Liver (tissue), 3 donors: ENCODE measurements at regions not wholly inside any gene's neighbourhood (a gene's known extent, or its start where the extent isn't known, plus 50 kb on each side); places are given as distances from the start of the nearest gene placed in this dataset.

Experiments used
- CTCF ChIP-seq: fragments of 150-350 bp; IDR thresholded peaks from 2 replicates; pipeline ENCODE4 v1.5.1; 2017; ENCODE audit warnings: improper control_type of control experiment, low read depth, low read length; ENCODE audit not compliant: missing input control
- EGR1 ChIP-seq, 2 donors: IDR thresholded peaks; 2 replicates each; pipeline ENCODE4 v1.6.1; 2016 to 2018; ENCODE audit warnings: antibody characterized with exemption in 2 of 2, low read depth in 2 of 2
- FOXA1 ChIP-seq: IDR thresholded peaks from 2 replicates; pipeline ENCODE4 v1.6.1; 2016; ENCODE audit warnings: antibody characterized with exemption
- GABPA ChIP-seq, 2 donors: IDR thresholded peaks in 1 of 2; conservative IDR thresholded peaks in 1 of 2; 2 replicates each; pipeline ENCODE4 v1.6.1; 2016; ENCODE audit warnings: antibody characterized with exemption in 2 of 2, mild to moderate bottlenecking in 1 of 2, moderate library complexity in 1 of 2
- MAX ChIP-seq: IDR thresholded peaks from 2 replicates; pipeline ENCODE4 v1.6.1; 2016; ENCODE audit warnings: antibody characterized with exemption
- REST ChIP-seq: IDR thresholded peaks from 2 replicates; pipeline ENCODE4 v1.6.1; 2016; ENCODE audit warnings: antibody characterized with exemption, mild to moderate bottlenecking
- RXRA ChIP-seq, 2 donors: IDR thresholded peaks; 2 replicates each; pipeline ENCODE4 v1.6.1; 2017 to 2018; ENCODE audit warnings: antibody characterized with exemption in 2 of 2, mild to moderate bottlenecking in 1 of 2
- TAF1 ChIP-seq: conservative IDR thresholded peaks from 2 replicates; pipeline ENCODE4 v1.6.1; 2016; ENCODE audit warnings: antibody characterized with exemption, mild to moderate bottlenecking
- YY1 ChIP-seq: IDR thresholded peaks from 2 replicates; pipeline ENCODE4 v1.6.1; 2016; ENCODE audit warnings: antibody characterized with exemption, mild to moderate bottlenecking
- ZBTB33 ChIP-seq: IDR thresholded peaks from 2 replicates; pipeline ENCODE4 v1.6.1; 2016; ENCODE audit warnings: antibody characterized with exemption
- donor health status: healthy.
- donor health status: healthy.

GRCh38 chr13:72384186-72384823, 343.1 kb downstream of the MZT1 start:
- no peak for TF ChIP-seq TAF1
- no peak for TF ChIP-seq YY1
- no peak for TF ChIP-seq CTCF
- TF ChIP-seq FOXA1, result no peak
- no peak for TF ChIP-seq EGR1 (IDR thresholded peaks at IDR 0.05; ENCODE audit: low read depth in 2 of 2)
- TF ChIP-seq MAX, result no peak
- no peak for TF ChIP-seq ZBTB33
- TF ChIP-seq GABPA (IDR thresholded peaks at IDR 0.05 in 1 of 2, conservative IDR thresholded peaks at IDR 0.05 in 1 of 2), result no peak
- no peak for TF ChIP-seq REST
- TF ChIP-seq RXRA (IDR thresholded peaks at IDR 0.05), result no peak
